ENCODE measurements at regions not wholly inside any gene's neighbourhood (a gene's known extent, or its start where the extent isn't known, plus 50 kb on each side); places are given as distances from the start of the nearest gene placed in this dataset.

DNA sequence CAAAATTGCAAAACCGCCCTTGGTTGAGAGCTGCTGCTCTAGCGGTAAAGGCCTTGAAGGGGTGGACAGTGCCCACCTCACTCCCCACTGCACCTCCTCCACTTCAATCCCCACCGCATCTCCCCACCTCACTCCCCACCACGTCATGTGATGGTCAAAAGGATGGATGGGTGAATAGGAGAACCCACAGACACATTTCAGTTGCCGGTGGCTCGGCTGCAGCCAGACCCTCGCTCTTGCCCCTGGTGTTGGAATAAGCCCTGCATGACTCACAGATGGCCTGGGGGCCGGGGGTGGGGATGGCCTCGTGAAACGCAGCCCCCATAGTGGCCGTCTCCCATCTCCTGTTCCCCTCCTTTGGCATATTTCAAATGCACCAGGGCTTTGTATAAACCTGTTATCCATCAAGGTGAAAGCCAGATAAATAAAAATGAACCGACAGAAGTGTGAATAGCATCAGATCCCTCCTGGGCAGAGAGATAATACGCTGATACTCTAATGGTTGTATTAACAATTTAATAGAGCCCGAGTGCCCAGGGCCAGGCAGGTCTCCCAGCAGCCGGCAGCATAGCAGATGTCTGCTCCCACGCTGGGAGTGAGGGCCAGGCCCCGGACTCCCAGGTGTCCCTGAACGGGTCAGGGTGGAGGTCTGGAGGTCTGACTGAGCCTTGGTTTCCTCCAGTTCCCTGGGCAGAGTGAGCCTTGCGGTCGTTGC, 300.3 kb downstream of the NPHP4 start:
- TF ChIP-seq, protein P1, sequence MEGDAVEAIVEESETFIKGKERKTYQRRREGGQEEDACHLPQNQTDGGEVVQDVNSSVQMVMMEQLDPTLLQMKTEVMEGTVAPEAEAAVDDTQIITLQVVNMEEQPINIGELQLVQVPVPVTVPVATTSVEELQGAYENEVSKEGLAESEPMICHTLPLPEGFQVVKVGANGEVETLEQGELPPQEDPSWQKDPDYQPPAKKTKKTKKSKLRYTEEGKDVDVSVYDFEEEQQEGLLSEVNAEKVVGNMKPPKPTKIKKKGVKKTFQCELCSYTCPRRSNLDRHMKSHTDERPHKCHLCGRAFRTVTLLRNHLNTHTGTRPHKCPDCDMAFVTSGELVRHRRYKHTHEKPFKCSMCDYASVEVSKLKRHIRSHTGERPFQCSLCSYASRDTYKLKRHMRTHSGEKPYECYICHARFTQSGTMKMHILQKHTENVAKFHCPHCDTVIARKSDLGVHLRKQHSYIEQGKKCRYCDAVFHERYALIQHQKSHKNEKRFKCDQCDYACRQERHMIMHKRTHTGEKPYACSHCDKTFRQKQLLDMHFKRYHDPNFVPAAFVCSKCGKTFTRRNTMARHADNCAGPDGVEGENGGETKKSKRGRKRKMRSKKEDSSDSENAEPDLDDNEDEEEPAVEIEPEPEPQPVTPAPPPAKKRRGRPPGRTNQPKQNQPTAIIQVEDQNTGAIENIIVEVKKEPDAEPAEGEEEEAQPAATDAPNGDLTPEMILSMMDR (IDR thresholded peaks at IDR 0.05): no peak
- ATAC-seq (ENCODE audit: low FRiP score): no peak
- DNase-seq (ENCODE audit: low spot score): no peak

DNA sequence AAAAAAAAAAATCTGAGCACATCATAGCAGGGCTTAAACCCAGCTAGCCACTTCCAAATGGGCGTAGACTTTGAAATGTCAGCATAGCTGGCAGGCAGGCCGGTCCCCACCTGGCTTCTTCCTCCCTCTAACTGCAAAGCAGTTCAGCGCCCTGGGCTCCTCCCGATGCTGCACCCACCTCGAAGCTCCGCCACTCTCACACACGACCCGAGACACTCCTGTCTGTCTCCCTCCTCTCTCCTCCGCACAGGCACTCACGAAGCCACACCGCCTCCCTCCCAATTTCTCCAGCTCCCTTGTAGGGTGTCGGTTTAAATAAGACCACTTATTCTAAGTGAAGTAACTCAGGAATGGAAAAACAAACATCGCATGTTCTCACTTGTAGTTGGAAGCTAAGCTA, 301.3 kb downstream of the NPHP4 start:
- no peak for ATAC-seq (ENCODE audit: low FRiP score)
- no peak for DNase-seq (ENCODE audit: low spot score)
- TF ChIP-seq, protein P1 (IDR thresholded peaks at IDR 0.05): no peak

DNA sequence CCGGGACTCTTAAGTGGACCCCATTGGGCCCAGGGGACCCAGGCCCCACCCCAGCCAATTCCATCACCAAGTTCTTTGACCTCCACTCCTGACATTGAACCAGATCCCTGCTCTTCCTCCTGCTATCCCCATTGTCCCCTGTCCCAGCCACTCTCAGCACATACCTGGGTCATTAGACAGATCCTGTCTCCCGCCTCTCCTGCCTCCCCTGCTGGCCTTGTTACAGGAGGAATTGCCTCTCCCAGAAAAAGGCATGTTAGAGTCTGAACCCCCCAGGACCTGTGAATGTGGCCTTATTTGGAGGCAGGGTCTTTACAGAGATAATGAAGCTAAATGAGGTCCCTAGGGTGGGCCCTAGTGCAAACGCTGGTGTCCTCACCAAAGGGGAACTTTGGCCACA, 301.9 kb downstream of the NPHP4 start:
- ATAC-seq (ENCODE audit: low FRiP score) (no peak), DNase-seq (ENCODE audit: low spot score) (no peak)
- TF ChIP-seq, protein P1 (IDR thresholded peaks at IDR 0.05): no peak

DNA sequence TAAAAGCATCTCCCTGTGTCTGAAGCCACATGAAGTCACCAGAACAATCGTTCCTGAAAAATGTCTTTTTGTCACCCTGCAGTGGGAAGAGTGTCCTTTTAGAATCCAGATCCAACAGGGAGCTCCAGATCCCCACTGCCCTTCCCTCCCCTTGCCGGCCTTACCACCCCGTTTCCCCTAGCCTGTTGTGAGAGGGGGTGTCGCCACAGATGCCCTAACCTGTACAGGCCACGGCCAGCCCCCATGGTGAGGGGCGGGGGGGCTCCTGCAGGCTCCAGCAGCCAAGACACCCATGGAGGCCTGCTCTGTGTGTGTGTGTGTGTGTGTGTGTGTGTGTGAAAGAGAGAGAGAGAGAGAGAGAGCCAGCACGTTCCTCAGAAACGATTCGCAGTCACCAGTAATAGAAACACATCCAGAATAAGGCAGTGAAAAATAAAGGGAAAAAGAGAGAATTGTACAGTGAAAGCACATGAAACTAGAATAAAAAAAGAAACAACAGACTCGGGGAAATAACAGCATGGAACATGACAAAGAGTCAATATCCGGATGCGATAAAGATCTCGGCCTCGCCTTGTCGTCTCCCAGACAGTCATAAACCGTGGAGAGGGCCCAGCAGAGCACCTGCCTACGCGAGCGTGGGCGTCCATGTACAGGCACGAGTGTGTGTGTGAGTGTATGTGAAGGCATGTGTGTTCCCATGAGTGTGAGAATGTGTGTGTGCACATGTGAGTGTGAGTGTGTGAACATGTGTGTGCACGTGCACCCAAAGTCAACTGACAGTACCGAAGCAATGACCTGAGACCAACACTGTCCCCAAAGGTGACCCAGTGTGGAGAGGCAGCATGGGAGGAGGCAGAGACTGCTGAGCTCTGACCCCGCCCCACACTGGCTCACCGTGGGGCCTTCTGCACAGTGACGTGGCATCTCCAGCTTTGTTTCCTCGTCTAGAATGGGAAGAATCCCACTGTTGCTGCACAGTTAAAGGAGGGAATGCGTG, 303.8 kb downstream of the NPHP4 start:
- ATAC-seq (ENCODE audit: low FRiP score) (no peak), DNase-seq (ENCODE audit: low spot score) (no peak)
- TF ChIP-seq, protein P1 (IDR thresholded peaks at IDR 0.05): no peak

DNA sequence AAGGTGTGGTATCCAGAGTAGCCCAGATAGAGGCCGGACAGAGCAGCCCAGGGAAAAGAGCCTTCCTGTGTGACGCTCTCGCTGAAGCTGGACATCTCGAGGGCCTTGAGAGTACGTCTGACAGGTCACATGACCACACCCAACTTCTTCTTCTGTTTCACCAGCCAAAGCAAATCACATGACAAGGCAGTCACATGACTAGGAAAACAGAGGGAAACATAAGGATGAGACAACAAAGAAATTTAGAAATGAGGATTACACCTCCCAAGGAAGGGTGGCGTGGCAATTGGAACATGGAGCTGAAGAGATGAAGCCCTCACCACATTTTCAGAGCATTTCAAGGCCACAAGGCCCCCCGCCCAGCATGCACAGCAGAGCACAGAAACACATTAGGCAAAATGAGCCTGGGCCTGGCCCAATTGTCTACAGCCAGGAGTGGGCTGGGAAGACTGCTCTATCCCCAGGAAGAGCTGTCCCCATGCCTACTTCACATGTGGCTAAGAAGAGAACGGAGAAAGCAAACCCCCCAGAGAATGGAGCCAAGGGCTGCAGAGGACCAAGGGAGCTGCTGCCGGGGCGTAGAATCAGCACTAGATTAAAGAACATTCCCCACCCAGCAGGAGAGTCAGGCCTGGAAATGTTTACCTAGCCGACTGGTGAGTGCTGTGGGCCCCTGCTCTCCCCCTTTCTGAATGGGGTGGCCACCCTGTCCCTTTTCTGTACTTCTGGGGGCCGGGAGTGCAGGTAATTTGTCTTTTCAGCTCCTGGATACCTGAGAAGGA, 305.1 kb downstream of the NPHP4 start:
- DNase-seq (ENCODE audit: low spot score) (no peak), ATAC-seq (ENCODE audit: low FRiP score) (no peak)
- TF ChIP-seq, protein P1 (IDR thresholded peaks at IDR 0.05): no peak

DNA sequence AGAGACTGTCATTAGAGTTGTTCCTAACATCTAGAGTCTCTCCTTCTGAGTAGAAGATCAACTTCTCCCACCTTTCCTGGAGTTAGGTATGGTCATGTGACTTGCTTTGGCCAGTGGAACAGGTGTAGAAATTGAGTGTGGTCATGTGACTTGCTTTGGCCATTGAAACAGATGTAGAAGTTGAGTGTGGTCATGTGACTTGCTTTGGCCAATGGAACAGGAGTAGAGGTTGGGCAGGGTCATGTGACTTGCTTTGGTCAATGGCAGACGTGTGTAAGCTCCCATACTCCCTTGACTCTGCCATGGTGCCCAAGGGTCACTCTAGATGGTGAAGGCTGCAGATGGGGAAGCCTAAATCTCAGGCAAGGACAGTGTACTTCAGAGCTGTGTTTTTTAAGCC, 306.0 kb downstream of the NPHP4 start:
- DNase-seq (ENCODE audit: low spot score) (no peak), ATAC-seq (ENCODE audit: low FRiP score) (no peak)
- TF ChIP-seq, protein P1 (IDR thresholded peaks at IDR 0.05): no peak

Measured in omental fat pad (tissue), 3 donors.